ENCODE measurements at regions not wholly inside any gene's neighbourhood (a gene's known extent, or its start where the extent isn't known, plus 50 kb on each side); places are given as distances from the start of the nearest gene placed in this dataset.
"Not testable (repeated sequence)": the region's sequence is repeated elsewhere in the genome, so short reads cannot be mapped to it uniquely, and the experiment has no call there.

- DNase-seq (ENCODE audit: low read depth): peak; percentile 61
Measured at GRCh38 chr6:26234421-26235301, 130.3 kb upstream of the BTN3A2 start.

DNA sequence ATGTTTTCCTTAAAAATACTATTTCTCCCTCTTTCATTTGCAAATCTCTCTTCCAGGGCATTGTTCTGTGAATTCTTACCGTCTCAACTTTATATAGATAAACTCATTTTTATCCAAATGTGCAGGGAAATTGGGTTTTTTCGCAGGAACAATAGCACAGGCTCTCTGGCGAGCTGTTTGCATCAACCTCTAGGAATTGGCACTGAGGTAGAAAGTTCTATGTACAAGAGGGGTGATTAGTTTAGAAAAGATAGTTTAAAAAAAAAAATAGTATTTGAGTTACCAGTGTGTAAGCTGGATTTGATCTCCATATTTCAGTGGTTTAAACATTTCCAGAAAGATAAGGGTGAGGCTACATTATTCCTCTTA is 129.7 kb upstream of the BTN3A2 start:
- DNase-seq (ENCODE audit: low read depth): no peak

- DNase-seq (ENCODE audit: low read depth): not testable (repeated sequence)
Measured at GRCh38 chr6:26239415-26239814, 125.6 kb upstream of the BTN3A2 start.

- peak; percentile 62 for DNase-seq (ENCODE audit: low read depth)
Measured at GRCh38 chr6:26240157-26241032, 124.6 kb upstream of the BTN3A2 start.

DNA sequence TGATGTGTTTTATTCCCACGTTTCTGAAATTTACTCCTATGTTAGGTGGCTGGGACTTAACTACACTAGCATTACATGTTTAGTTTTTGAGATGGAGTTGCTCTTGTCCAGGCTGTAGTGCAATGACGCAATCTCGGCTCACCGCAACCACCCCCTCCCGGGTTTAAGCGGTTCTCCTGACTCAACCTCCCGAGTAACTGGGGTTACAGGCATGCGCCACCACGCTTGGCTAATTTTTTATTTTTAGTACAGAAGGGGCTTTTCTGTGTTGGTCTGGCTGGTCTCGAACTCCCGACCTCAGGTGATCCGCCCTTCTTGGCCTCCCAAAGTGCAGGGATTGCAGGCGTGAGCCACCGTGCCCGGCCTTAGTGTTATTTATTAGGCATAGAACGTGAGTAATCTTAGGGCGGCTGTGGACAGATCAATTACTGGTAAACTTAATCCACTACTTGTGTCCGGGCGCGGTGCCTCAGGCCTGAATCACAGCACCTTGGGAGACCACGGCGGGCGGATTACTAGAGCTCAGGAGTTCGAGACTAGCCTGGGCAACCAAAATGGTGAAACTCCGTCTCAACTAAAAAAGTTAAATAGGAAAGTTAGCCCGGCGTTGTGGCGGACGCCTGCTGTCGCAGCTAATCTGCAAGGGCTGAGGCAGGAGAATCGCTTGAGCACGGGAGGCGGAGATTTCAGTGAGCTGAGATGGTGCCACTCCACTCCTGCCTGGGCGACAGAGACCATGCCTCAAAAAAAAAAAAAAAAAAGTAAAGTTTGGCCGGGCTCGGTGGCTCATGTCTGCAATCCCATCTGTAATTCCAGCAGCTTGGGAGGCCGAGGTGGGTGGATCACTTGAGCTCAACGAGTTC is 123.7 kb upstream of the BTN3A2 start:
- peak; percentile 68 for DNase-seq (ENCODE audit: low read depth)

- DNase-seq (ENCODE audit: low read depth): no peak
Measured at GRCh38 chr6:26243132-26243531, 121.9 kb upstream of the BTN3A2 start.

GRCh38 chr6:26243752-26244151 is 121.2 kb upstream of the BTN3A2 start:
- no peak for DNase-seq (ENCODE audit: low read depth)

- DNase-seq (ENCODE audit: low read depth): no peak
Measured at GRCh38 chr6:26246058-26246457, 118.9 kb upstream of the BTN3A2 start.

DNA sequence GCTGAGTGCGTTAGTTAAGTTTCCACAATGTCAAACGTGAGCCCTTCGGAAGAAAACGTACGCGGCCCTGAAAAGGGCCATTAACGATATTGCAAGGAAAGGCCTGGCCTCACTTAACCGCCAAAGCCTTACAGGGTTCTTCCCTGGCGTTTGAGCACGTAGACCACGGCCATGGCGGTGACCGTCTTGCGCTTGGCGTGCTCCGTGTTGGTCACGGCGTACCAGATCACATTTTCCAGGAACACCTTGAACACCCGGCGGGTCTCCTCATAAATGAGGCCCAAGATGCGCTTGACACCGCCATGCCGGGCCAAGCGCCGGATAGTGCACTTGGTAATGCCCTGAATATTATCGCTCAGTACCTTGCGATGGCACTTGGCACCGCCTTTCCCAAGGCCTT is 118.4 kb upstream of the BTN3A2 start:
- DNase-seq (ENCODE audit: low read depth): no peak

DNA sequence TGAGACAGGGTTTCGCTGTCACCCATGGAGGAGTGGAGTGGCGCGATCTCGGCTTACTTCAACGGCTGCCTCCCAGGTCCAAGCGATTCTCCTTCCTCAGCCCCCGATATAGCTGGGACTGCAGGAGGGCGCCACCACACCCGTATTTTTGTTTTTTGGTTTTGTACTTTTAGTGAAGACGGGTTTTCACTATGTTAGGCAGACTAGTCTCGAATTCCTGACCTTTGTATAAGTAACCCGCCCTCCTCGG is 115.4 kb upstream of the BTN3A2 start:
- no peak for DNase-seq (ENCODE audit: low read depth)

GRCh38 chr6:26249957-26250697 is 114.9 kb upstream of the BTN3A2 start:
- peak; percentile 66 for DNase-seq (ENCODE audit: low read depth)

DNA sequence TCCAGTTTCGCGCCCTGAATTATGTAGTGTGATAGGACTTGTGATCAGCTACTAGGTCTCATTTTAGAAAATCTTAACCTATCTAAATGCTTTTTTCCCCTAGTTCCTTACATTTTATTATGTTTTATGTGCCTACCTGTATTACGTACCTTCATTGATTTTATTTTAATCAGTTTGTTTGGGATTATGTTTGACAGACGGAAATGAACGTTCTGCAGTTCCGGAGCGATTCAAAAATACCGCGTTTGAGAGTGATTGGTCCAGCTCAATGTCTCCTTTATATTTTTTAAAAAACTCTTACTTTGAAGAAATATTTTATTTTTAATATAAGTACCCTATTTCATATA is 114.3 kb upstream of the BTN3A2 start:
- no peak for DNase-seq (ENCODE audit: low read depth)

DNA sequence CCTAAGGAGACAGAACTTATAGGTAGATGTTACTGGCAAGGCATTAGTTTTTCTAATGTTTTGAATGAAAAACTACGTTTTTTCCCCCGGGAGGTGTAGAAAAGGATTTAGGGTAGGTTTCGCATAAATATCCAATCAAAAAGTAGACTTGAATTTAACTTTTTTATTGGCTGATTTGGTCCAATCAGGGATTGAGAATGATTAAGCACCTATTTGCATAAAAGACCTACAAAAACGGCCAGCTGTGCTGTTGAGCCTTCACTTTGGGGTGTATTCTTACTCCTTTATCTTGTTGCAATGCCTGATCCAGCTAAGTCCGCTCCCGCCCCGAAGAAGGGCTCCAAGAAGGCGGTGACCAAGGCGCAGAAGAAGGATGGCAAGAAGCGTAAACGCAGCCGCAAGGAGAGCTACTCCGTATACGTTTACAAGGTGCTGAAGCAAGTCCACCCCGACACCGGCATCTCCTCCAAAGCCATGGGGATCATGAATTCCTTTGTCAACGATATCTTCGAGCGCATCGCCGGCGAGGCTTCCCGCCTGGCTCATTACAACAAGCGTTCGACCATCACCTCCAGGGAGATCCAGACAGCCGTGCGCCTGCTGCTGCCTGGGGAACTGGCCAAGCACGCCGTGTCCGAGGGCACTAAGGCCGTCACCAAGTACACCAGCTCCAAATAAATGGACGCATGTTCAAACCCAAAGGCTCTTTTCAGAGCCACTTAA is 113.5 kb upstream of the BTN3A2 start:
- peak; percentile 59 for DNase-seq (ENCODE audit: low read depth)

- no peak for DNase-seq (ENCODE audit: low read depth)
Measured at GRCh38 chr6:26252077-26252472, 112.9 kb upstream of the BTN3A2 start.

GRCh38 chr6:26254724-26255123 is 110.3 kb upstream of the BTN3A2 start:
- no peak for DNase-seq (ENCODE audit: low read depth)

DNA sequence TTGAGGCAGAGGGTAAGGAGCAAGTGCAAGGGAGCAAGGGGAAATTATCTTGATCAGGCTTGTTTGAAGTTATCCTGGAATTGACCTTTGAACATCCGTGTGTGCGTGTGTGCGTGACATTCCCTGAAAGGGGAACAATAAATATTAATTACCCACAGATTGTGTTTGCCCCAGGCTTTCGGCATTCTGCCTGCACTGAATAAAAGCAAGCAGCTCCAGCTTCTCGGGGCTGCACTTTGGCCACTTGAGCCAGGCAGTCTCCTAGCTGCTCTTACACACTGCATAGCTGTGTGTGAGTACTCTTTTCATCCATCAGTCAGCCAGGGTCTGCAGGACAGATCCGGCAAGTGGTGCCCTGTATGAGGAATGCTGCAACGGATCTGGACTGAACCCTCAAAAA is 107.7 kb upstream of the BTN3A2 start:
- no peak for DNase-seq (ENCODE audit: low read depth)

GRCh38 chr6:26258212-26258977 is 106.6 kb upstream of the BTN3A2 start:
- DNase-seq (ENCODE audit: low read depth): no peak

DNA sequence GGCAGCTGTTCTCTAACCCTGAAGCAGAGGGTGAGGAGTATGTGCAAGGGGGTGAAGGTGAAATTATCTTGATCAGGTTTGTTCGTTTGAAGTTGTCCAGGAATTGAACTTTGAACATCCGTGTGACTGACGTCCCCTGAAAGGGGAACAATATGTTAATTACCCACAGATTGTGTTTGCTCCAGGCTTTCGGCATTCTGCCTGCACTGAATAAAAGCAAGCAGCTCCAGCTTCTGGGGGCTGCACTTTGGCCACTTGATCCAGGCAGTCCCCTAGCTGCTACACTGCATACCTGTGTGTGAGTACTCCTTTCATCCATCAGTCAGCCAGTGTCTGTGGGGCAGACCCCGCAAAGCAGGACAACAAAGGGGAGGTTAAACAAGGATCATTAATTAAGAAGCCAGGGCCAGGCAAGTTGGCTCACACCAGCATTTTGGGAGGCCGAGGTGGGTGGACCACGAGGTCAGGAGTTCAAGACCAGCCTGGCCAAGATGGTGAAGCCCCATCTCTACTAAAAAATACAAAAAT is 104.8 kb upstream of the BTN3A2 start:
- DNase-seq (ENCODE audit: low read depth): no peak

DNA sequence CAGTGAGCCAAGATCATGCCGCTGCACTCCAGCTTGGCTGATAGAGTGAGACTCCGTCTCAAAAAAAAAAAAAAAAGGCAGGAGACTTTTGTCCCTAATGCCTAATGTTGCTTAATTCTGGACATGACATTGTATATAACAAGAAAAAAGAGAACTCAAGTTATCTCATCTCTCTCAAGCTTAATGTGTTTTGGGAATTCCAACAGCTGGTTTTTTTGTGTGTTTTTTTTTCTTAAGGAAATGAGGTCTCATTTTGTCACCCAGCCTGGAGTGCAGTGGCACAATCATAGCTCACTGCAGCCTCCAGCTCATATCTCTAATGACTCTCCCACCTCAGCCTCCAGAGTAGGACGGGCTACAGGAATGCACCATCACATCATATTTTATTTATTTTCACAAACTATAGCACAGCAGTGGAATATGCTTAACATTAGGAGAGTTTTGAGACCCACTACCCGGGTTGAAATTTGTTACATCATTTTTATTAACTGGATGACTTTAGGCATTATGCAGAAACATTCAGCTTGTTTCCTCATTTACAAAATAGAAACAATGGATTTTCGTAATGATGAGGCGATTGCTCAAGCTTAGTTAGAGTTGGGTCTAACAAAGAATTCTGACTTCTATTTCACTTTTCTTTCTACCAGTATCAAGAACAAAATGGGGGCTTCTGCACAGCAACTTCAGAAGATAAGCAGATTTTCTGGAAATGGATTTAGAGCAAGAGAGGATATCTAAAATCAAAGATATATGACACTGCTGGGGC is 104.1 kb upstream of the BTN3A2 start:
- no peak for DNase-seq (ENCODE audit: low read depth)

All from activated T-cell treated with anti-CD3 and anti-CD28 coated beads for 48 hours (primary cell).